Breast epithelium (tissue), 4 donors: ENCODE measurements at regions not wholly inside any gene's neighbourhood (a gene's known extent, or its start where the extent isn't known, plus 50 kb on each side); places are given as distances from the start of the nearest gene placed in this dataset.

ENCODE experiments used
- DNase-seq, 2 donors: peaks; one replicate each; pipeline ENCODE4 v3.0.0-alpha.2; 2019; ENCODE audit warnings: low spot score in 2 of 2
- H3K27ac ChIP-seq, 2 donors: fragments of 200-600 bp; sonication (generic) in 1 of 2; one replicate each; pipeline ENCODE4 v1.5.1; 2016 to 2019; ENCODE audit warnings: mild to moderate bottlenecking in 1 of 2
- H3K27me3 ChIP-seq, 2 donors: fragments of 200-600 bp; sonication (generic) in 1 of 2; one replicate each; pipeline versions ENCODE4 v1.5.1 to v1.6.0; 2017 to 2019; ENCODE audit warnings: control low read depth in 1 of 2, mild to moderate bottlenecking in 1 of 2
- H3K36me3 ChIP-seq: fragments of 200-600 bp; one replicate; pipeline ENCODE4 v1.5.1; 2019
- H3K4me1 ChIP-seq, 2 donors: fragments of 200-600 bp; sonication (generic); one replicate each; pipeline ENCODE4 v1.5.1; 2016 to 2019; ENCODE audit warnings: control low read depth in 1 of 2
- H3K4me3 ChIP-seq, 3 donors: fragments of 200-600 bp; sonication (generic); 1 replicate in 2 of 3; 2 replicates in 1 of 3; pipeline ENCODE4 v1.5.1; 2016 to 2019; ENCODE audit warnings: mild to moderate bottlenecking in 3 of 3, moderate library complexity in 2 of 3
- H3K9me3 ChIP-seq, 2 donors: fragments of 200-600 bp; sonication (generic) in 1 of 2; one replicate each; pipeline ENCODE4 v1.5.1; 2016 to 2019; ENCODE audit warnings: control low read depth in 1 of 2
- CTCF ChIP-seq, 3 donors: fragments of 450-650 bp; IDR thresholded peaks; one replicate each; pipeline ENCODE4 v1.5.1; 2016 to 2017; ENCODE audit warnings: antibody characterized with exemption in 3 of 3, mild to moderate bottlenecking in 3 of 3, moderate library complexity in 3 of 3
- POLR2A ChIP-seq: fragments of 450-650 bp; IDR thresholded peaks from one replicate; pipeline ENCODE4 v1.6.1; 2016; ENCODE audit warnings: antibody characterized with exemption, mild to moderate bottlenecking, moderate library complexity
- POLR2AphosphoS5 ChIP-seq, 3 donors: sonication (generic); formaldehyde crosslinking; IDR thresholded peaks; one replicate each; pipeline ENCODE4 v1.6.1; 2017; ENCODE audit warnings: antibody characterized with exemption in 3 of 3
- intact Hi-C: fragments of 100-400 bp; cut with DNase I; formaldehyde crosslinking; loops from one replicate; pipeline ENCODE4 v1.15.1; 2023; ENCODE audit warnings: low total_unique reads

DNA sequence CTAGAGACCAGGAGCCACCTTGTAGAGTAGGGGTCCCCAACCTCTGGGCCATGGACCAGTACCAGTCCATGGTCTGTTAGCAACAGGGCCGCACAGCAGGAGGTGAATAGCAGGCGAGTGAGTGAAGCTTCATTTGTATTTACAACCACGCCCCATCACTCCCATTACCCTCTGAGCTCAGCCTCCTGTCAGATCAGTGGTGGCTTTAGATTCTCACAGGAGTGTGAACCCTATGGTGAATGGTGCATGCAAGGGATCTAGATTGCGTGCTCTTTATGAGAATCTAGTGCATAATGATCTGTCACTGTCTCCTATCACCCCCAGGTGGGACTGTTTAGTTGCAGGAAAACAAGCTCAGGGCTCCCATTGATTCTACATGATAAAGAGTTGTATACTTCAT lies 303.6 kb downstream of the KCNRG start:
- Histone ChIP-seq H3K27ac (peak overlapping the region in 1 of 2 donors; percentile 58), H3K27me3 (no peaks in the 10 kb centered on the region), H3K4me1 (no peaks in the 10 kb centered on the region), H3K36me3 (no peaks in the 10 kb centered on the region), H3K9me3 (no peaks in the 10 kb centered on the region), H3K4me3 (no peak overlapping the region)
- intact Hi-C loops, result no loop called here
- TF ChIP-seq POLR2AphosphoS5 (IDR thresholded peaks at IDR 0.05), result no peak
- TF ChIP-seq CTCF (IDR thresholded peaks at IDR 0.05), result no peak
- TF ChIP-seq POLR2A, result no peak
- no peak for DNase-seq

GRCh38 chr13:50319635-50320255 lies 304.5 kb downstream of the KCNRG start:
- intact Hi-C loops, result no loop called here
- peak overlapping the region; percentile 26 to 58 for H3K27ac ChIP-seq
- H3K27me3 ChIP-seq, result no peaks in the 10 kb centered on the region
- peak; percentile 23 to 54 for DNase-seq
- no peaks in the 10 kb centered on the region for H3K36me3 ChIP-seq
- no peaks in the 10 kb centered on the region for H3K4me1 ChIP-seq
- no peak overlapping the region for H3K4me3 ChIP-seq
- H3K9me3 ChIP-seq, result no peaks in the 10 kb centered on the region
- TF ChIP-seq CTCF (IDR thresholded peaks at IDR 0.05) (no peak), POLR2A (no peak), POLR2AphosphoS5 (IDR thresholded peaks at IDR 0.05) (no peak)

DNA sequence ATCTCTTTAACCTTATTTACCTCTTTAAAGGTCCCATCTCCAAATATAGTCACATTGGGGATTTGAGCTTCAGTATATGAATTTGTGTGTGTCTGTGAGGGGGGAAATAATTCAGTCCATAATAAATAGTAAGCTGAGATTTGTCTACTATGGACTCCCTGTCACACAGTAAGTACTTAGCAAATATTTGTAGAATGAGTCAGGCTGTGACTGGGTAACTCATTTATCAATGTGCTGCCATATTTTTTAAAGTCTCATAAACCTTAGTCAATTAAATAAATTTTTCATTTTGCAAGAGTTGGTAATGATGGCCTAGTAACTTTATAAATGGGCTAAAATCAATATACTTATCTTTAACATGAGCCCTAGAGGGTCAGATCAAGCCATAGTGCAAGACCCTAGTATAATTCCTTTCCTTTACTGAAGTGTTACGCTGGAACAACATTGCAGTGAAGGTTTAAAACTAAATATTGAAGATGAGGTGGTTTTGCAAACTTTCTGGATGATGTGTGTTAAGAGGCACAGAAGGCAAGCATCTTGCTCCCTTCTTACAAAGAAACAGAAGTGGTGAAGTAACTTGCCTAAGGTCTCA lies 305.1 kb downstream of the KCNRG start:
- no peaks in the 10 kb centered on the region for H3K4me1 ChIP-seq
- H3K27me3 ChIP-seq, result no peaks in the 10 kb centered on the region
- TF ChIP-seq CTCF (IDR thresholded peaks at IDR 0.05) (no peak), POLR2A (no peak), POLR2AphosphoS5 (IDR thresholded peaks at IDR 0.05) (no peak)
- no peaks in the 10 kb centered on the region for H3K9me3 ChIP-seq
- H3K27ac ChIP-seq, result peak overlapping the region in 1 of 2 donors; percentile 58
- no peak overlapping the region for H3K4me3 ChIP-seq
- intact Hi-C loops, result no loop called here
- H3K36me3 ChIP-seq, result no peaks in the 10 kb centered on the region
- DNase-seq, result no peak

DNA sequence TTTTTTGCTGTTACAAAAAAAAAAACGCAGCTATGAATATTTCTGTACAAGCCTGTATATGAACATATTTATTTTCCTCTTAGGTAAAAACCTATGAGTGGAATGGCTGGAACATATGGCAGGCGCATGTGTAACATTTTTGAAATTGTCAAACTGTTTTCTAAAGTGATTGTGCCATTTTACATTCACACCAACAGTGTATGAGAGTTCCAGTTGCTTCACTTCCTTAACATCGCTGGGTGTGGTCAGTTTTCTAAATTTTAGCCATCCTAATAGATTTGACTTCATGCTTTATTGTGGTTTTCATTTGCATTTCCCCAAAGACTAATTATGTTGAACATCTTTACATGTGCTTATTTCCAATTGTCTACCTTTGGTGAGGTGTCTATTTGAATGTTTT lies 306.8 kb downstream of the KCNRG start:
- Histone ChIP-seq H3K9me3 (no peaks in the 10 kb centered on the region), H3K4me1 (no peaks in the 10 kb centered on the region), H3K36me3 (no peaks in the 10 kb centered on the region), H3K27me3 (no peaks in the 10 kb centered on the region), H3K27ac (no peak overlapping the region), H3K4me3 (no peak overlapping the region)
- DNase-seq, result no peak
- TF ChIP-seq POLR2AphosphoS5 (IDR thresholded peaks at IDR 0.05) (no peak), CTCF (IDR thresholded peaks at IDR 0.05) (no peak), POLR2A (no peak)
- intact Hi-C loops, result no loop called here

DNA sequence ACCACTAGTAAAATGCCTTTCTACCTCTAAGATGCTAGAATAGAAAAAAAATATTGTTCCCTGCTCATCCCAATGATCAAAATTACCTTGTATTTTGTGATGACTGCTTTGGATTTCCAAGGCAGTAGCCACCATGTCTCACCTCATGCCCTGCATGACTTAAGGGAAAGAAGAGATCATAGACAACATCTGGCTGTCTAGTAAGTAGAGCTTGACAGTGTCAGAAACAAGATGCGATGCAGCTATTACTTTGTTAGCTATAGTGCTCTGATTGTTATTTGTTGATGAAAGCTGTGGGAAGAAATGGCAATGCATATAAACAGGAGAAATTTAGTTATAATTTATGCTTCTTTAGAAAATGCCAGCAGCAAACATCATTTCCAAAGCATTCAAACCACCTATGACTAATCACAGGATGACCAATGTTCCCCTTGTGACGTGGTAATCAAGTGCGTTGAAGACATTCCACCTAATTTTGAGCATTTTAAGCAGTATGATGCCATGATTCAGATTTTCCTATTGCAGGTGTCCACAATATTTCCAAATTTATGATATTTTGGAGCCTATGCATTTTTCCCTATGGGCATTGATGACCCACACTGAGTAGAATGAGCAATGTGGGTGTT lies 308.3 kb downstream of the KCNRG start:
- no peaks in the 10 kb centered on the region for H3K9me3 ChIP-seq
- no peaks in the 10 kb centered on the region for H3K4me1 ChIP-seq
- no peaks in the 10 kb centered on the region for H3K36me3 ChIP-seq
- intact Hi-C loops, result no loop called here
- H3K4me3 ChIP-seq, result no peak overlapping the region
- H3K27me3 ChIP-seq, result no peaks in the 10 kb centered on the region
- TF ChIP-seq CTCF (IDR thresholded peaks at IDR 0.05) (no peak), POLR2AphosphoS5 (IDR thresholded peaks at IDR 0.05) (no peak), POLR2A (no peak)
- DNase-seq, result no peak
- no peak overlapping the region for H3K27ac ChIP-seq
